H1 (cell line): ENCODE measurements at regions not wholly inside any gene's neighbourhood (a gene's known extent, or its start where the extent isn't known, plus 50 kb on each side); places are given as distances from the start of the nearest gene placed in this dataset.

Experiments used
- CTCF ChIA-PET: fragments of 300-600 bp; sonication (Branson Sonifier 250); formaldehyde crosslinking; loops from one replicate; lab custom pipeline; 2021; ENCODE audit not compliant: partially characterized antibody; lab: Charles Lee
- POLR2A ChIA-PET: fragments of 300-600 bp; sonication (Branson Sonifier 250); formaldehyde crosslinking; loops from one replicate; lab custom pipeline; 2021; ENCODE audit warnings: inconsistent platforms; ENCODE audit not compliant: partially characterized antibody; lab: Charles Lee
- DNase-seq, 2 experiments: peaks; one replicate each; pipeline versions ENCODE4 v3.0.0 to v3.0.0-alpha.2; 2010 to 2022; ENCODE audit warnings: low spot score in 2 of 2, low read depth in 1 of 2, mixed read lengths in 1 of 2
- FAIRE-seq: peaks from 2 replicates; lab custom pipeline; 2011; peaks lifted over from hg19 to GRCh38; lab: Jason Lieb, UNC
- H2AFZ ChIP-seq: 2 replicates; pipeline ENCODE4 v1.8.1; 2012; ENCODE audit warnings: low read length, inconsistent platforms
- H2AK5ac ChIP-seq: 2 replicates; pipeline ENCODE4 v1.6.1; 2013; ENCODE audit warnings: low read depth, low read length
- H2BK120ac ChIP-seq: replicated peaks from 2 replicates; pipeline ENCODE3; 2013; ENCODE audit warnings: low read depth, low read length, inconsistent platforms
- H2BK12ac ChIP-seq: 2 replicates; pipeline ENCODE4 v1.6.1; 2013; ENCODE audit warnings: low read depth, low read length
- H2BK15ac ChIP-seq: 2 replicates; pipeline ENCODE4 v1.6.1; 2013; ENCODE audit warnings: low read length
- H2BK20ac ChIP-seq: 2 replicates; pipeline ENCODE4 v1.6.1; 2013; ENCODE audit warnings: low read length
- H2BK5ac ChIP-seq: 2 replicates; pipeline ENCODE4 v1.6.1; 2013; ENCODE audit warnings: low read depth, low read length
- H3K14ac ChIP-seq: 2 replicates; pipeline ENCODE4 v1.6.1; 2013; ENCODE audit warnings: inconsistent platforms; ENCODE audit not compliant: insufficient read length
- H3K18ac ChIP-seq: 2 replicates; pipeline ENCODE4 v1.6.1; 2013; ENCODE audit warnings: low read length; ENCODE audit errors: extremely low read depth
- H3K23ac ChIP-seq: 2 replicates; pipeline ENCODE4 v1.6.1; 2013; ENCODE audit warnings: inconsistent platforms; ENCODE audit not compliant: insufficient read length
- H3K23me2 ChIP-seq: 2 replicates; pipeline ENCODE4 v1.6.1; 2013; ENCODE audit warnings: low read depth, low read length
- H3K27ac ChIP-seq: 2 replicates; pipeline ENCODE4 v1.6.1; 2011; ENCODE audit warnings: low read depth, low read length, inconsistent platforms
- H3K27me3 ChIP-seq, 4 experiments: replicated peaks in 1 of 4; 1 replicate in 1 of 4; 2 replicates in 3 of 4; pipeline versions ENCODE4 v1.6.1 to v1.8.1; 2011 to 2013; ENCODE audit warnings: low read length in 3 of 4, mild to moderate bottlenecking in 3 of 4, inconsistent platforms in 2 of 4, mixed read lengths in 2 of 4, moderate library complexity in 1 of 4; ENCODE audit not compliant: control insufficient read depth in 3 of 4, insufficient read depth in 3 of 4; ENCODE audit errors: extremely low read depth in 1 of 4
- H3K36me3 ChIP-seq, 4 experiments: 2 replicates each; pipeline versions ENCODE4 v1.6.1 to v1.8.1; 2011 to 2013; ENCODE audit warnings: mild to moderate bottlenecking in 4 of 4, low read length in 3 of 4, moderate library complexity in 2 of 4, control low read depth in 1 of 4, inconsistent platforms in 1 of 4; ENCODE audit not compliant: insufficient read depth in 4 of 4, control insufficient read depth in 2 of 4
- H3K4ac ChIP-seq: replicated peaks from 2 replicates; pipeline ENCODE3; 2013; ENCODE audit warnings: low read length, low read depth, mixed read lengths, inconsistent platforms; ENCODE audit not compliant: insufficient read length
- H3K4me1 ChIP-seq, 4 experiments: replicated peaks in 1 of 4; 1 replicate in 1 of 4; 2 replicates in 3 of 4; pipeline versions ENCODE4 v1.6.1 to v1.8.1; 2011 to 2013; ENCODE audit warnings: low read length in 3 of 4, inconsistent platforms in 2 of 4, mixed read lengths in 1 of 4; ENCODE audit not compliant: insufficient read depth in 4 of 4, control insufficient read depth in 3 of 4
- H3K4me2 ChIP-seq, 2 experiments: 2 replicates each; pipeline versions ENCODE4 v1.6.1 to v1.8.1; 2011 to 2013; ENCODE audit warnings: low read depth in 2 of 2, low read length in 2 of 2, control low read depth in 1 of 2, inconsistent platforms in 1 of 2, mild to moderate bottlenecking in 1 of 2; ENCODE audit not compliant: insufficient read depth in 1 of 2
- H3K4me3 ChIP-seq, 4 experiments: fragments of 200-600, 300-600 bp in 1 of 4; sonication (generic), shearing (Covaris generic), sonication (Bioruptor Twin) in 1 of 4; 2 replicates each; pipeline versions ENCODE4 v1.5.1 to v1.8.1; 2011 to 2016; ENCODE audit warnings: low read length in 4 of 4, low read depth in 3 of 4, control low read depth in 2 of 4, inconsistent platforms in 2 of 4, mild to moderate bottlenecking in 2 of 4, mixed read lengths in 1 of 4, moderate library complexity in 1 of 4; ENCODE audit not compliant: insufficient read depth in 2 of 4; ENCODE audit errors: extremely low read depth in 1 of 4
- H3K56ac ChIP-seq: replicated peaks from 2 replicates; pipeline ENCODE3; 2013; ENCODE audit warnings: low read depth, mild to moderate bottlenecking, mixed read lengths, low read length, inconsistent platforms; ENCODE audit not compliant: insufficient read length
- H3K79me1 ChIP-seq: 2 replicates; pipeline ENCODE4 v1.6.1; 2013; ENCODE audit warnings: low read depth, low read length, control low read depth
- H3K79me2 ChIP-seq, 2 experiments: 2 replicates each; pipeline versions ENCODE4 v1.6.1 to v1.8.1; 2012 to 2013; ENCODE audit warnings: low read length in 2 of 2, mild to moderate bottlenecking in 2 of 2, inconsistent platforms in 1 of 2; ENCODE audit not compliant: insufficient read depth in 2 of 2, control insufficient read depth in 1 of 2
- H3K9ac ChIP-seq, 4 experiments: replicated peaks in 1 of 4; 1 replicate in 1 of 4; 2 replicates in 3 of 4; pipeline versions ENCODE4 v1.6.1 to v1.8.1; 2011 to 2013; ENCODE audit warnings: low read depth in 3 of 4, low read length in 3 of 4, control low read depth in 2 of 4, mild to moderate bottlenecking in 2 of 4, moderate library complexity in 2 of 4, inconsistent platforms in 1 of 4; ENCODE audit errors: extremely low read depth in 1 of 4
- H3K9me3 ChIP-seq, 2 experiments: 2 replicates each; pipeline versions ENCODE4 v1.6.1 to v1.8.1; 2012 to 2013; ENCODE audit warnings: mild to moderate bottlenecking in 2 of 2, moderate library complexity in 2 of 2, control low read depth in 1 of 2, inconsistent platforms in 1 of 2, low read depth in 1 of 2, low read length in 1 of 2, mixed read lengths in 1 of 2; ENCODE audit not compliant: insufficient read depth in 2 of 2
- H4K20me1 ChIP-seq, 2 experiments: replicated peaks in 1 of 2; 2 replicates each; pipeline versions ENCODE3 to v1.8.1; 2011 to 2013; ENCODE audit warnings: inconsistent platforms in 2 of 2, low read length in 2 of 2, mild to moderate bottlenecking in 1 of 2; ENCODE audit not compliant: insufficient read depth in 2 of 2, control insufficient read depth in 1 of 2
- H4K5ac ChIP-seq: 2 replicates; pipeline ENCODE4 v1.6.1; 2013; ENCODE audit warnings: low read length, low read depth, mixed read lengths, inconsistent platforms; ENCODE audit not compliant: insufficient read length
- H4K8ac ChIP-seq: 2 replicates; pipeline ENCODE4 v1.8.0; 2013; ENCODE audit warnings: mild to moderate bottlenecking, moderate library complexity, low read length, inconsistent platforms; ENCODE audit not compliant: insufficient read depth; ENCODE audit errors: extremely low read depth
- H4K91ac ChIP-seq: replicated peaks from 2 replicates; pipeline ENCODE3; 2013; ENCODE audit warnings: low read length, mixed read lengths, inconsistent platforms; ENCODE audit not compliant: insufficient read length
- CHD1 ChIP-seq: IDR thresholded peaks from 2 replicates; pipeline ENCODE4 v1.6.1; 2012; ENCODE audit warnings: low read depth, low read length, improper control_type of control experiment
- CHD2 ChIP-seq: IDR thresholded peaks from 2 replicates; pipeline ENCODE4 v1.6.1; 2012; ENCODE audit warnings: low read length, improper control_type of control experiment
- GTF2F1 ChIP-seq: IDR thresholded peaks from 2 replicates; pipeline ENCODE4 v1.6.1; 2012; ENCODE audit warnings: low read depth, low read length, improper control_type of control experiment, borderline replicate concordance
- KDM5A ChIP-seq: fragments of 200-600 bp; IDR thresholded peaks from 2 replicates; pipeline ENCODE4 v1.7.1; 2012; ENCODE audit warnings: mild to moderate bottlenecking, low read length, inconsistent platforms, mixed read lengths
- SP1 ChIP-seq: IDR thresholded peaks from 2 replicates; pipeline ENCODE4 v1.6.1; 2011; ENCODE audit warnings: low read depth, low read length
- SRF ChIP-seq: IDR thresholded peaks from 2 replicates; pipeline ENCODE4 v1.6.1; 2011; ENCODE audit warnings: mild to moderate bottlenecking, low read depth, low read length, moderate library complexity
- TAF1 ChIP-seq: IDR thresholded peaks from 2 replicates; pipeline ENCODE4 v1.6.1; 2011; ENCODE audit warnings: mild to moderate bottlenecking, low read depth, low read length
- TAF7 ChIP-seq: optimal IDR thresholded peaks from 2 replicates; pipeline ENCODE3; 2011; ENCODE audit warnings: low read depth, mild to moderate bottlenecking, inconsistent platforms, low read length, moderate library complexity, borderline replicate concordance
- TBP ChIP-seq: IDR thresholded peaks from 2 replicates; pipeline ENCODE4 v1.6.1; 2011; ENCODE audit warnings: low read depth, low read length, improper control_type of control experiment
- ZNF274 ChIP-seq: IDR thresholded peaks from 2 replicates; pipeline ENCODE4 v1.7.0; 2012; ENCODE audit warnings: low read length, borderline replicate concordance; ENCODE audit errors: extremely low read depth
- WGBS, 2 experiments: shearing (Covaris generic) in 1 of 2; methylation state at CpG; one replicate each; pipeline versions ENCODE4 v1.1.6 to v1.1.7; 2013 to 2015; ENCODE audit warnings: low lambda C conversion rate in 2 of 2, mixed read lengths in 2 of 2, inconsistent platforms in 1 of 2, low coverage in 1 of 2, missing lambda C conversion rate in 1 of 2; ENCODE audit not compliant: insufficient replicate concordance in 2 of 2, insufficient coverage in 1 of 2, insufficient read length in 1 of 2; ENCODE audit errors: extremely low coverage in 1 of 2, missing lambda C conversion rate in 1 of 2; 5-methylcytosine and 5-hydroxymethylcytosine counted together
- TF ChIP-seq, protein P1 (sequence below): IDR thresholded peaks from 2 replicates; pipeline ENCODE4 v1.6.1; 2011; ENCODE audit warnings: low read depth, mild to moderate bottlenecking, low read length; ENCODE audit not compliant: insufficient read depth

- DNase-seq: no peak
- H3K9ac ChIP-seq: no peak overlapping the region
- POLR2A ChIA-PET: no interaction called here
- TF ChIP-seq TAF1 (no peak), GTF2F1 (no peak), KDM5A (no peak), CHD1 (no peak), CHD2 (no peak), TBP (no peak), ZNF274 (no peak), SRF (no peak), SP1 (no peak), TAF7 (no peak)
- TF ChIP-seq, protein P1, sequence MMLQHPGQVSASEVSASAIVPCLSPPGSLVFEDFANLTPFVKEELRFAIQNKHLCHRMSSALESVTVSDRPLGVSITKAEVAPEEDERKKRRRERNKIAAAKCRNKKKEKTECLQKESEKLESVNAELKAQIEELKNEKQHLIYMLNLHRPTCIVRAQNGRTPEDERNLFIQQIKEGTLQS: no peak
These were observed 119.8 kb downstream of the OAT start for GRCh38 chr10:124298891-124299290.

More at GRCh38 chr10:124298891-124299290, 119.8 kb downstream of the OAT start:
- no peak overlapping the region for H3K4me3 ChIP-seq
- no peak overlapping the region for H4K8ac ChIP-seq
- H4K5ac ChIP-seq: no peak overlapping the region
- H2BK120ac ChIP-seq: no peak overlapping the region
- no peaks in the 10 kb centered on the region for H3K79me1 ChIP-seq
- no peak overlapping the region for H3K23ac ChIP-seq
- no peaks in the 10 kb centered on the region for H3K79me2 ChIP-seq
- no peak overlapping the region for H2BK15ac ChIP-seq
- CTCF ChIA-PET: interaction anchor here (0.6 to 4.4 kb wide), 7 partner anchors 9 to 105 kb away, joined by 3 to 23 read pairs (median 5); no protein-coding TSS in a partner anchor
- H3K4me2 ChIP-seq: no peak overlapping the region
- H3K4ac ChIP-seq: no peak overlapping the region
- no peak overlapping the region for H2AK5ac ChIP-seq
- no peaks in the 10 kb centered on the region for H3K36me3 ChIP-seq
- H3K27me3 ChIP-seq: no peaks in the 10 kb centered on the region
- H3K23me2 ChIP-seq: no peaks in the 10 kb centered on the region
- no peak overlapping the region for H2BK12ac ChIP-seq
- H3K27ac ChIP-seq: no peak overlapping the region
- peaks cover 21 to 24% of the 10 kb centered on the region in 2 experiments for H3K9me3 ChIP-seq
- H2BK20ac ChIP-seq: no peak overlapping the region
- WGBS, 2 experiments: 87% methylated on average over 3 of the region's 3 CpGs; no CpG with 5 or more reads in 1 of the 2 experiments
- no peak overlapping the region; the same call in 1 of the 2 replicates for H2BK5ac ChIP-seq
- no peak overlapping the region for H3K18ac ChIP-seq
- FAIRE-seq: no peak
- no peaks in the 10 kb centered on the region for H3K4me1 ChIP-seq
- H3K56ac ChIP-seq: no peak overlapping the region
- no peak overlapping the region for H4K91ac ChIP-seq
- no peaks in the 10 kb centered on the region for H4K20me1 ChIP-seq
- H2AFZ ChIP-seq: no peak overlapping the region
- peak overlapping the region; percentile 23 for H3K14ac ChIP-seq
